SK-N-SH (cell line): ENCODE measurements at regions not wholly inside any gene's neighbourhood (a gene's known extent, or its start where the extent isn't known, plus 50 kb on each side); places are given as distances from the start of the nearest gene placed in this dataset.

Source experiments
- CTCF ChIA-PET: fragments of 300-600, 350-600 bp; formaldehyde crosslinking; extraction: SDS; loops from one replicate; lab custom pipeline; 2021; lab: Yijun Ruan, JAX
- POLR2A ChIA-PET: fragments of 350-600 bp; sonication (Branson Sonifier 250); formaldehyde crosslinking; extraction: SDS; loops from one replicate; lab custom pipeline; 2020; ENCODE audit warnings: antibody characterized with exemption, inconsistent platforms; lab: Yijun Ruan, JAX
- DNase-seq: peaks from one replicate; pipeline ENCODE4 v3.0.0; 2012
- H2AFZ ChIP-seq: fragments of 200-600 bp; sonication (generic); 2 replicates; pipeline ENCODE4 v1.8.1; 2016; ENCODE audit warnings: antibody characterized with exemption, mild to moderate bottlenecking, low read depth
- H3F3A ChIP-seq: fragments of 200-600 bp; sonication (generic); replicated peaks from 2 replicates; pipeline ENCODE3; 2016; ENCODE audit warnings: antibody characterized with exemption, mild to moderate bottlenecking; ENCODE audit not compliant: insufficient read depth
- H3K27ac ChIP-seq, 2 experiments: fragments of 200-500 bp in 1 of 2; fragments of 200-600 bp in 1 of 2; sonication (Bioruptor generic) in 1 of 2; sonication (generic), shearing (Covaris generic) in 1 of 2; 2 replicates each; pipeline versions ENCODE4 v1.5.1 to v1.6.1; 2014 to 2016; ENCODE audit warnings: low read depth in 2 of 2, inconsistent platforms in 1 of 2, low read length in 1 of 2, mild to moderate bottlenecking in 1 of 2, mixed read lengths in 1 of 2
- H3K27me3 ChIP-seq: fragments of 200-600 bp; sonication (generic), shearing (Covaris generic); 2 replicates; pipeline ENCODE4 v1.6.1; 2016; ENCODE audit warnings: mixed run types; ENCODE audit not compliant: insufficient read depth
- H3K36me3 ChIP-seq, 2 experiments: fragments of 200-500 bp in 1 of 2; fragments of 200-600 bp in 1 of 2; sonication (Bioruptor generic) in 1 of 2; sonication (generic) in 1 of 2; replicated peaks in 1 of 2; 2 replicates each; pipeline versions ENCODE3 to v1.5.1; 2014 to 2016; ENCODE audit warnings: low read length in 1 of 2, mild to moderate bottlenecking in 1 of 2; ENCODE audit not compliant: insufficient read depth in 2 of 2, control insufficient read depth in 1 of 2
- H3K4me1 ChIP-seq, 2 experiments: fragments of 200-500 bp in 1 of 2; fragments of 200-600 bp in 1 of 2; sonication (Bioruptor generic) in 1 of 2; sonication (generic), shearing (Covaris generic) in 1 of 2; 2 replicates each; pipeline versions ENCODE4 v1.5.1 to v1.6.1; 2014 to 2016; ENCODE audit warnings: low read depth in 1 of 2, low read length in 1 of 2, mixed run types in 1 of 2; ENCODE audit not compliant: insufficient read depth in 2 of 2, control insufficient read depth in 1 of 2
- H3K4me2 ChIP-seq: fragments of 200-600 bp; sonication (generic), shearing (Covaris generic); 2 replicates; pipeline ENCODE4 v1.6.1; 2017; ENCODE audit warnings: mixed run types
- H3K4me3 ChIP-seq, 2 experiments: fragments of 200-500 bp in 1 of 2; fragments of 200-600 bp in 1 of 2; sonication (Bioruptor generic) in 1 of 2; sonication (generic), shearing (Covaris generic) in 1 of 2; 2 replicates each; pipeline versions ENCODE4 v1.5.1 to v1.8.1; 2014 to 2016; ENCODE audit warnings: low read depth in 2 of 2, inconsistent platforms in 1 of 2, low read length in 1 of 2, mild to moderate bottlenecking in 1 of 2, mixed read lengths in 1 of 2, moderate library complexity in 1 of 2
- H3K79me2 ChIP-seq: fragments of 200-600 bp; sonication (generic); 2 replicates; pipeline ENCODE4 v1.8.1; 2017; ENCODE audit warnings: mild to moderate bottlenecking; ENCODE audit not compliant: insufficient read depth
- H3K9ac ChIP-seq: fragments of 200-600 bp; sonication (generic); 2 replicates; pipeline ENCODE4 v1.6.1; 2017; ENCODE audit warnings: mixed run types
- H3K9me2 ChIP-seq: fragments of 200-600 bp; sonication (generic); 2 replicates; pipeline ENCODE4 v1.6.1; 2017; ENCODE audit warnings: mixed run types
- H3K9me3 ChIP-seq: fragments of 200-600 bp; sonication (generic); 2 replicates; pipeline ENCODE4 v1.6.1; 2017; ENCODE audit warnings: mixed run types, mild to moderate bottlenecking, moderate library complexity
- H4K20me1 ChIP-seq: fragments of 200-600 bp; sonication (generic); 2 replicates; pipeline ENCODE4 v1.6.1; 2017; ENCODE audit warnings: mild to moderate bottlenecking, mixed run types; ENCODE audit not compliant: insufficient read depth
- EP300 ChIP-seq, 2 experiments: IDR thresholded peaks; 2 replicates each; pipeline versions ENCODE4 v1.4.0 to v1.6.1; 2012; ENCODE audit warnings: borderline replicate concordance in 1 of 2, low read depth in 1 of 2, low read length in 1 of 2
- FOSL2 ChIP-seq: IDR thresholded peaks from 2 replicates; pipeline ENCODE4 v1.4.0; 2012; ENCODE audit warnings: low read depth, mild to moderate bottlenecking, moderate library complexity, borderline replicate concordance
- GABPA ChIP-seq: IDR thresholded peaks from 2 replicates; pipeline ENCODE4 v1.4.0; 2012; ENCODE audit warnings: low read depth, mild to moderate bottlenecking
- GATA2 ChIP-seq: sonication (generic); formaldehyde crosslinking; IDR thresholded peaks from 2 replicates; pipeline ENCODE4 v1.5.0; 2020; ENCODE audit warnings: mild to moderate bottlenecking, missing genetic modification reagents
- MEF2A ChIP-seq: IDR thresholded peaks from 2 replicates; pipeline ENCODE4 v1.4.0; 2012; ENCODE audit warnings: low read depth, borderline replicate concordance
- MXI1 ChIP-seq: IDR thresholded peaks from 2 replicates; pipeline ENCODE4 v1.6.1; 2012; ENCODE audit warnings: mild to moderate bottlenecking, low read depth, low read length, improper control_type of control experiment
- NFIC ChIP-seq: IDR thresholded peaks from 2 replicates; pipeline ENCODE4 v1.4.0; 2012; ENCODE audit warnings: borderline replicate concordance
- TEAD4 ChIP-seq: IDR thresholded peaks from 2 replicates; pipeline ENCODE4 v1.4.0; 2012; ENCODE audit warnings: mild to moderate bottlenecking, borderline replicate concordance; ENCODE audit not compliant: insufficient read depth
- WGBS: methylation state at CpG from one replicate; pipeline ENCODE4 v1.1.6; 2017; ENCODE audit warnings: low lambda C conversion rate; 5-methylcytosine and 5-hydroxymethylcytosine counted together
- TF ChIP-seq, protein P1 (sequence below): IDR thresholded peaks from 2 replicates; pipeline ENCODE4 v1.6.1; 2012; ENCODE audit warnings: mild to moderate bottlenecking, low read depth, low read length, moderate library complexity
- TF ChIP-seq, protein P2 (sequence below): IDR thresholded peaks from 2 replicates; pipeline ENCODE4 v1.4.0; 2012; ENCODE audit warnings: low read depth
- TF ChIP-seq, protein P3 (sequence below): IDR thresholded peaks from 2 replicates; pipeline ENCODE4; 2012

DNA sequence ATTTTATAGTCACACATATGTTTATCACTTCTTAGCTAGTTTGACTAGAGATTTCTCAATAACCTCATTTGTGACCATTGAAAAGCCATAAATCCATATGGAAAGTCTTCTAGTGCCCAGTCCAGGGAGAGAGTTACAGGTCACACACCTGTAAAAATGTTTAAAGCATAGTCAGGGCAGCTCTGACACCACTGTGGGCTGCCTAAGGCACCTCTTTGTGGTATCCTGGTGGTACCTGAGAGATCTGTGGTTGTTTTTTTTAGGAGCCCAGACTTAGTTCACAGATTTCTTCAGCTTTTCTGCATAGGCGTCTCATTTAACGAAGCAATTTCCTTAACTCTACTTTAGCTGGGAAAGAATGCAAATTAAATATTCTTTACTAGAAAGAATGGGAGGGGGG, 186.6 kb downstream of the CENPW start:
- POLR2A ChIA-PET: no interaction called here
- H3K9me3 ChIP-seq: no peaks in the 10 kb centered on the region
- TF ChIP-seq, protein P1, sequence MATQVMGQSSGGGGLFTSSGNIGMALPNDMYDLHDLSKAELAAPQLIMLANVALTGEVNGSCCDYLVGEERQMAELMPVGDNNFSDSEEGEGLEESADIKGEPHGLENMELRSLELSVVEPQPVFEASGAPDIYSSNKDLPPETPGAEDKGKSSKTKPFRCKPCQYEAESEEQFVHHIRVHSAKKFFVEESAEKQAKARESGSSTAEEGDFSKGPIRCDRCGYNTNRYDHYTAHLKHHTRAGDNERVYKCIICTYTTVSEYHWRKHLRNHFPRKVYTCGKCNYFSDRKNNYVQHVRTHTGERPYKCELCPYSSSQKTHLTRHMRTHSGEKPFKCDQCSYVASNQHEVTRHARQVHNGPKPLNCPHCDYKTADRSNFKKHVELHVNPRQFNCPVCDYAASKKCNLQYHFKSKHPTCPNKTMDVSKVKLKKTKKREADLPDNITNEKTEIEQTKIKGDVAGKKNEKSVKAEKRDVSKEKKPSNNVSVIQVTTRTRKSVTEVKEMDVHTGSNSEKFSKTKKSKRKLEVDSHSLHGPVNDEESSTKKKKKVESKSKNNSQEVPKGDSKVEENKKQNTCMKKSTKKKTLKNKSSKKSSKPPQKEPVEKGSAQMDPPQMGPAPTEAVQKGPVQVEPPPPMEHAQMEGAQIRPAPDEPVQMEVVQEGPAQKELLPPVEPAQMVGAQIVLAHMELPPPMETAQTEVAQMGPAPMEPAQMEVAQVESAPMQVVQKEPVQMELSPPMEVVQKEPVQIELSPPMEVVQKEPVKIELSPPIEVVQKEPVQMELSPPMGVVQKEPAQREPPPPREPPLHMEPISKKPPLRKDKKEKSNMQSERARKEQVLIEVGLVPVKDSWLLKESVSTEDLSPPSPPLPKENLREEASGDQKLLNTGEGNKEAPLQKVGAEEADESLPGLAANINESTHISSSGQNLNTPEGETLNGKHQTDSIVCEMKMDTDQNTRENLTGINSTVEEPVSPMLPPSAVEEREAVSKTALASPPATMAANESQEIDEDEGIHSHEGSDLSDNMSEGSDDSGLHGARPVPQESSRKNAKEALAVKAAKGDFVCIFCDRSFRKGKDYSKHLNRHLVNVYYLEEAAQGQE: no peak
- TF ChIP-seq, protein P2, sequence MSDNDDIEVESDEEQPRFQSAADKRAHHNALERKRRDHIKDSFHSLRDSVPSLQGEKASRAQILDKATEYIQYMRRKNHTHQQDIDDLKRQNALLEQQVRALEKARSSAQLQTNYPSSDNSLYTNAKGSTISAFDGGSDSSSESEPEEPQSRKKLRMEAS: no peak
- no peak for TF ChIP-seq GABPA
- TF ChIP-seq FOSL2: no peak
- no peak for TF ChIP-seq NFIC
- no peak for TF ChIP-seq TEAD4
- peaks cover 0 to 6% of the 10 kb centered on the region in 2 experiments; a peak in 2 of 4 replicates for H3K4me1 ChIP-seq
- no peaks in the 10 kb centered on the region for H3K9me2 ChIP-seq
- no peaks in the 10 kb centered on the region for H3K79me2 ChIP-seq
- WGBS: 96% methylated on average over 2 of the region's 2 CpGs
- H3K27me3 ChIP-seq: no peaks in the 10 kb centered on the region
- H4K20me1 ChIP-seq: no peaks in the 10 kb centered on the region
- H3K4me2 ChIP-seq: no peak overlapping the region
- H3K4me3 ChIP-seq: no peak overlapping the region
- H3F3A ChIP-seq: no peaks in the 10 kb centered on the region
- no peak overlapping the region for H3K9ac ChIP-seq
- CTCF ChIA-PET: interaction anchor here (1.0 kb wide), 1 partner anchor 13 kb away, joined by 3 read pairs; no protein-coding TSS in a partner anchor
- DNase-seq: no peak
- no peak overlapping the region for H2AFZ ChIP-seq
- no peak overlapping the region for H3K27ac ChIP-seq
- no peaks in the 10 kb centered on the region for H3K36me3 ChIP-seq

DNA sequence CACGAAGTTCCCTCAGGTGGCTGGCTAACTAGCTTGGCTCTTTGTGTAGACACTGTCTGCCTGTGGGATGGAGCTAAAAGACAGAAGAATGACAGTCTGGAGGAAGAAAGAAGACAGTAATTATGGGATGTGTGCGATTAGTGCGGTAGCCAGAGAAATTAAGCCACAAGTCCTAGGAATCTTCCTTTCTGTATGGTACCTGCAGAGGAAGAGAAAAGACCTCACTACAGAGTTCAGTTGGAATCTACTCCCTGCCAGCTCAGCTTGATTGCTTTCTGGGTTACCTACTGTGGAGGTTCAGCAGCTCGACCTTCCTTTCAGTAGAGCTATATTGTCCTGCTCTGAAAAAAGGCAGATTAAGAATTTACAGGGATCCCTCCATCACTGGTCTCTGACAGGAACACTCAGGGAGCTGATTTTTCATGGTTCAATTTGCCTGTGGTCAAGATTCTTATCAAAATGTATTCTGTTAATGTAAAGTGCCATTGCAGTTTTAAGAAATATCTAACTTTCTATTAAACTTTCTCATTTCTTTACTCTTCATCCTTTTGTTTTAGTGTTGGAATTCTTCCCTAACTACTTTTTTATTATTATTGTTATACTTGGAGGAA, 187.2 kb downstream of the CENPW start:
- H3K27ac ChIP-seq: no peak overlapping the region
- H3K27me3 ChIP-seq: no peaks in the 10 kb centered on the region
- CTCF ChIA-PET: interaction anchor here (1.0 to 2.1 kb wide), 2 partner anchors 12 kb away, joined by 3 to 5 read pairs; no protein-coding TSS in a partner anchor
- H3K9me2 ChIP-seq: no peaks in the 10 kb centered on the region
- no peaks in the 10 kb centered on the region for H3K79me2 ChIP-seq
- H3K9ac ChIP-seq: no peak overlapping the region
- peak; percentile 42; the same call in 1 of the 2 replicates for TF ChIP-seq GATA2 (CRISPR knock-in tag)
- TF ChIP-seq MXI1: no peak
- TF ChIP-seq FOSL2: no peak
- TF ChIP-seq, protein P1: no peak
- TF ChIP-seq, protein P3, sequence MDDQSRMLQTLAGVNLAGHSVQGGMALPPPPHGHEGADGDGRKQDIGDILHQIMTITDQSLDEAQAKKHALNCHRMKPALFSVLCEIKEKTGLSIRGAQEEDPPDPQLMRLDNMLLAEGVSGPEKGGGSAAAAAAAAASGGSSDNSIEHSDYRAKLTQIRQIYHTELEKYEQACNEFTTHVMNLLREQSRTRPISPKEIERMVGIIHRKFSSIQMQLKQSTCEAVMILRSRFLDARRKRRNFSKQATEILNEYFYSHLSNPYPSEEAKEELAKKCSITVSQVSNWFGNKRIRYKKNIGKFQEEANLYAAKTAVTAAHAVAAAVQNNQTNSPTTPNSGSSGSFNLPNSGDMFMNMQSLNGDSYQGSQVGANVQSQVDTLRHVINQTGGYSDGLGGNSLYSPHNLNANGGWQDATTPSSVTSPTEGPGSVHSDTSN: no peak
- TF ChIP-seq EP300 (IDR thresholded peaks at IDR 0.05; ENCODE audit: borderline replicate concordance in 1 of 2, low read depth in 1 of 2, low read length in 1 of 2): no peak
- no peak for TF ChIP-seq MEF2A
- no peak overlapping the region for H3K4me2 ChIP-seq
- no peaks in the 10 kb centered on the region for H3K36me3 ChIP-seq
- no peak overlapping the region for H3K4me3 ChIP-seq
- no peaks in the 10 kb centered on the region for H3K9me3 ChIP-seq
- H4K20me1 ChIP-seq: no peaks in the 10 kb centered on the region
- no peak overlapping the region for H2AFZ ChIP-seq
- POLR2A ChIA-PET: no interaction called here
- 36% methylated on average over 3 of the region's 4 CpGs for WGBS
- no peaks in the 10 kb centered on the region for H3F3A ChIP-seq
- H3K4me1 ChIP-seq: peaks cover 0 to 6% of the 10 kb centered on the region in 2 experiments; a peak in 2 of 4 replicates
- DNase-seq: peak; percentile 13
